ENCODE measurements at regions not wholly inside any gene's neighbourhood (a gene's known extent, or its start where the extent isn't known, plus 50 kb on each side); places are given as distances from the start of the nearest gene placed in this dataset.
A peak's percentile ranks its signal among the peaks of the same experiment; 100 is the strongest.
"Not testable (repeated sequence)": the region's sequence is repeated elsewhere in the genome, so short reads cannot be mapped to it uniquely, and the experiment has no call there.

DNA sequence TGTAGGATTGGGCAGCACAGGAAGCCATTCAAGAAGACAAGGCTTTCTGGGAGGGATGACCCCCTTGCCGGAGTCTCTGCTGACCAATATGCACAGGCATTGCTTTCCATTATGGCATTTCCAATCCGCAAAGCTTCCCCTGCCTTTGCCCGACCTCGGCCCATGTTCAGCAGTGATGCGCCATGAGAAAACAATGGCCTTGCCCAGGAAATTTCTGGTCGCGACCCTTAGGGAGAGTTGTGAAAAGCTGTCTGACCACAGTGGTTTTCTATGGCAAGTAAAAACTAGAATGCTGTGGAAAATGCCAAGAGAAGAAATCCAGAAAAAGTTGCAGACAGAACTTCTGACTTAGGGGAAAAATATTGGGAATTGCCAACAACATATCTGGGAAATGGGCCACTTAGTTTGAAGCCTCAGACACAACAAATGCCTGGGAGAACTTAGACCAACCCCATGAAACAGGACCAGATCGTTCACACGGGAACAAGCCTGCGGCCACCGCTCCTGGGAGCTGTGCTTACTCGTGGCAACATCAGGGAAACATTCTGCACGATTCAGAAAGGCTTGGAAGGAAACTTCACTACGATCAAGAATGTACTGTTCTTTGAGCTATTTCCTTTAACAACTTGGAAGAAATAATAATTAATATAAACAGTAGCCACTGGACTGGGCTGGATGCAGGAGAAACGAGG, 512.4 kb downstream of the TNS3 start:
- DNase-seq (no peak), ATAC-seq (peak; percentile 51)
- intact Hi-C loops (cut with micrococcal nuclease), result no loop called here

DNA sequence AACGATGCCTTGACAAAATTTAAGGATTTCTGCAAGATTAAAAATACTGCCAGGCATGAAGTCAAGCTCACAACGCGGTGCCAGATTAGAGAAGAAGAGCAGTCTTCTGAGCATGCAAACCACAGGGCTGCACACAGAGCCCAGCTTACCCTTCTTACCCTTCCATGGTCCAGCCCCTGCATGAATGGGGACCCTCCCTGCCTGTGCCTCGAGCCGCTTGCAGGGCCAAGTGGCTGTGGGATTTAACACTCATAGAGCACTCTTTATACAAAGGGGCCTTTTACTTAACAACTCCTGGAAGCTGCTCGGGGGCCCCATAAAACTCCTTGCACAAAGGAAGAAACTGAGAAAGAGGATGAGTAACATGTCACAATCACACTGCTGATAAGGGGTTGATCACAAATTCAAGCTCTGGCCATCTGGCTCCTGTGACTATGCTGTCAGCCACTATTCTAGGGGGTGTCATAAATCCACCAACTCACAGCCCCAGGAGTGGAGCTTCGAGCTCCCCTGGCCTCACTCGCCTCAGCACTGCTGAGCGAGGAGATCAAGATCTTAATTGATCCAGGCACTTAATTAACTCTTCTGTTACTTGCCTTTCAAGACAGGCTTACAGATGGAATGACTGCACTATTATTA, 514.8 kb downstream of the TNS3 start:
- no peak for DNase-seq
- no peak for ATAC-seq
- intact Hi-C loops (cut with micrococcal nuclease), result no loop called here

DNA sequence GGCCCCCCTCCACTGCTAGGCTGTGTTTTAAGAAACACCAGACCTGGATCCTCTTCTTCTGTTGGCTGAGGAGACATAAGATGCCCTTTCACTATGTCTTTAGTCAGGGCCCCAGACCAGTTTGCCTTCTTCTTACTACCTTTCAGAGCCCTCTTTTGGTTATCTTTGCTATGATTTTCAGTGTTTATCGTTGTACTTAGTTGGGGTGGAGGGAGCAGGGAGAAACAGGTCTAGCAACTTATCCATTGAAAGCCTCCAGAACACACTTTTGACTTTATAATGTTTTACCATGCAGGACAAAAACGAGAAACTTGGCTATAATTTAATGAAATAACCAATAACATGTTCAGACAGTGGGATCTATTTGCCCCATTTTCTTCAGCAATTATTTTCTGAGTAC, 525.2 kb downstream of the TNS3 start:
- no peak for ATAC-seq
- no peak for DNase-seq
- intact Hi-C loops (cut with micrococcal nuclease), result no loop called here

DNA sequence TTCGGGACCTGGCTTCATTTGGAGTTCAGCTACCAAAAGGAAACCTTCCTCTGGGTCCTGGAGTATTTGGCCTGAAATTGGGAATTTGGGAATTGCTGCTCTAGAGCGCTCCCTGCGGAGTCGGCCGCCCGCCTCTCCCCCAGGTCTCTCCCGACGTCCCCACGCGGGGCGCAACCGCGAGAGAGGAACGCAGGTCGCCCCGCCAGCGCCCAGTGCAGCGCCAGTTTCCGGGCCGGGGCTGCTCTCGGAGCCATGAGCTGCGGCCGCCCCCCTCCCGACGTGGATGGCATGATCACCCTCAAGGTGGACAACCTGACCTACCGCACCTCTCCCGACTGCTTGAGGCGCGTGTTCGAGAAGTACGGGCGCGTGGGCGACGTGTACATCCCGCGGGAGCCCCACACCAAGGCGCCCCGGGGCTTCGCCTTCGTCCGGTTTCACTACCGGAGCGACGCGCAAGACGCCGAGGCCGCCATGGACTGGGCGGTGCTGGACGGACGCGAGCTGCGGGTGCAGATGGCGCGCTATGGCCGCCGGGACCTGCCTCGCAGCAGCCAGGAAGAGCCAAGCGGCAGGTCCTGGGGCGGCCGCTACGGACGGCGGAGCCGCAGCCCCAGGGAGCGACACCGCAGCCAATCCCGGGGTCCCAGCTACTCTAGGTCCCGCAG, 529.2 kb downstream of the TNS3 start:
- intact Hi-C loops (cut with micrococcal nuclease); DNase-seq: not testable (repeated sequence)
- ATAC-seq, result peak; percentile 57

DNA sequence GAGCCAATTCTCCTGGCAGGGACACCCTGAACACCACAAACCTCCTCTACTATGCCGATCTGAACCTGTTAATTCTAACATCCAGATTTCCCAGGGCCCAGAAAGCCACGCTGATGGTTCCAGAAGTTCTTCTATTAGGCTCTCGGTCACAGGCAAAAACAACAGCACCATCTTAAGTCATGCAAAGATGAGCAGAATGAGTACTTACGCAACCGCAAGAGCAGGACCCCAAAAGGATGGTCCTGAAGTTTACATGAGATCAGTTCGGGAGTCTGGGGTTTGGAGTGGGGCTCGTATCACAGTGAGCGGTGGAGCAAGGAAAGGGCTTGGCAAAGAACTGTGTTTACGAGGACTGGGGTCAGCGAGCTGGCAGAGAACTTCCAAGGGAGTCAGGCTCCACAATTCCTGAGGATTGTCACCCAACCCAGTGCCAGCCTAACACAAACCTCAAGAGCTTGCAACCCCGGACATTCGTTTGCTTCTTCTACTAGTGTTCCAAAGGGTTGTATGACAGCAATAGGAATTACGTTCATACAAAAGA, 532.6 kb downstream of the TNS3 start:
- no peak for DNase-seq
- intact Hi-C loops (cut with micrococcal nuclease), result no loop called here
- no peak for ATAC-seq

DNA sequence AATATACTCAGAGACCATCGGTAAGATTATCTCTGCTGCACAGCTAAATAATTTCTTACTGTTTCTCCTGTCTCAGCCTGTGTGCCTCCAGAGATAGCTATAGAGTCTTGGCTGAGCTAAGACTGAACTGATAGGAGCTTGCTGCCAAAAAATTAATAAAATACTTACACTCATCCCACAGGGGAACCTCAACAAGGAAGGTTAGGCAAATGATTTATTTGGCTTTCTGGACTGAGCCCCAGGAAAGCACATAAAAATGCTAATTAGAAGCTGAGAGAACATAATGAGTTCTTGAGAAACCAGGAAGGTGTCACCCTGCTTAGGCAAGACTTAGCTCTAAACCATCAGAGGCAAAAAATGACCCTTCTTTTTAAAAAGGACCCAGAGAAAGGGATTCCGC, 534.5 kb downstream of the TNS3 start:
- intact Hi-C loops (cut with micrococcal nuclease), result no loop called here
- DNase-seq, result no peak
- peak; percentile 53 for ATAC-seq

DNA sequence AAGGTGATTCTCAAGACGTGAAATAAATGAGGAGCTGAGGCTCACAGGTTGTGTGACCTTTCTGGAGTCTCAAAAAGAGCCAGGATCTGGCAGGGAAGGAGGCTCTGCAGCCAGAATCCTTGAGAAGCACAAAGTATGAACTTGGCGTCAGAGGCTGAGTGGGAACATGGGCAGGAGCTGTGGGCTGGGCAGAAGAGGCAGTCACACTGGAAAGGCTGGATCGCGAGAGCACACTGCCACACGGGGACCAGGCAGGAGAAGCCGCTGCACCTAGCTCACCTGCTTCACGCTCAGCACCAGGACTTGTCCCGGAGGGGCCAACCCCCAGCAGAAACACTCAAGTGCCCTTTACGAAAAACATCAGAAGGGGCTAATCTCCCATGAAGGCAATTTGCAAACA, 535.0 kb downstream of the TNS3 start:
- intact Hi-C loops (cut with micrococcal nuclease), result no loop called here
- ATAC-seq, result no peak
- no peak for DNase-seq

DNA sequence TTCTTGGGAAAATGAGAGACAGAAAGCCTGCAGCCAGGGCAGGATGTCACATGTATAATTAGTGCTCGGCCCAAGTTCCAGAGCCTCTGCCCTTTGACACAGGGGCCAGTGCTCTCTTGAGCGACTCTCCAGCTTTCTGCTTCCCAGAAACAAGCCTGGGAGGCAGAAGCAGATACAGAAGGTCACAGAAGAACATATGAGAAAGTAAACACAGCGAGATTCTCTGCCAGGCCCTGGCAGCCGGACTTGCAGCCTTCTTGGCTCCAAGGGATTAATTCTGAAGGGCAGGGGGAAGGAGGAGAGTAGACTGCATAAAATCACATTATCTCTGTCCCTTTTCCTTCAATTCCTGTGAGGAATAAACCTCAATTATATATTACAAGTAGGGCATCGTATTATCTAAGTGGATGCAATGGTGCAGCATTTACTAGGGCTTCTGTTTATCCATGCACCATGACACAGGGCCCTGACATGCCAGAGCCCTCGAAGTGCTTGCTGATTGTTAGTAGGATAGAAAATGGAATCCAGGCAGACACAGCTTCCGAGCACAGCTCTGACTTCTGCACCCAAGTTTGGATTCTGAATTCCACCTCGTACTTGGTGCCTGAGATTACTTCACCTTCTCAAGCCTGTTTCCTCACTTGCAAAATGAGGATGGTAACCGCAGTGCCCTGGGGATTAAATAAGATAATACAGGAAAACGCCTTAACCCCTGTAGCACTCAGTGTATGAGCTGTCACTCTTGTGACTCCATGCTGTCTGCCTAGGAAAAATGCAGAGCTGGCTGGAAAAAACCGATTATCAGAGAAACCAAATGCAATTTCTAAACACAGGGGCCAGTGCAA, 536.5 kb downstream of the TNS3 start:
- ATAC-seq (peak; percentile 86), DNase-seq (peak; percentile 75)
- intact Hi-C loops (cut with micrococcal nuclease), result no loop called here

DNA sequence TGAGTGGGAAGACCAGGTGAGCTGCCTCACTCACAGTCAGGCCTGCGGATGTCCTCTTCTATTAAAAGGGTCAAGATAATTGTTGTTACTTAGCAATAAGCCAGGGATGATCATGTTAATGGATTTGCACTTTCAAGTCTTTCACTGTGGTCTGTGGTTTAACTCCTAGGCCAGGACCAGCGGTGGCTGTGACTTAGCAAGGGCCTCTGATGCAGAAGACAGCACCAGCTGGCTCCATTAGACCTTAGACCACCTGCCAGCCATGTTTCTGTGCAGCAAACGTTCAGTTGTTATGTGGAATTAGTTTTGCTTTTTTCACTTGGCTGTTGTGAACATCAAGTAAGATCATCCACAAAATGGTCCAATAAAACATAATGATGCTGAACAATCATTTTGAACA, 537.3 kb downstream of the TNS3 start:
- ATAC-seq (no peak), DNase-seq (no peak)
- intact Hi-C loops (cut with micrococcal nuclease), result no loop called here

DNA sequence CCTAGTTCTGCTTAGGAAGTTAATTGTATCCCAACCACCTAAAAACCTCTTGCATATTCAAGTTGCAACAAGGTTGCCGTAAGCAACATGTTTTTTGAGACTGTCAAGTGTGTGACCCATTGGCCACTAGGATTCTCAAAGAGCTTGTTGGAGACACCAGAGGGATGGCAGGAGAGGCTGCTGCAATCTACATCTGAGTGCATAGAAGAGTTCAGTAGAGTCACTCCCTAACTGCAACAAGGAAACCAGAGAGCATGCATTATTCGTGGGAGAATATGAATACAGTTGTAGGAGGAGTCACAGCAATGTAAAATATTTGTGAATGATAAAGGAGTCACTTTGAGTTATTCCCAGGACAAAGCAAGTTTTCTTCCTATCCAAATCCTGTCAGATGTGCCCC, 538.6 kb downstream of the TNS3 start:
- DNase-seq (no peak), ATAC-seq (no peak)
- intact Hi-C loops (cut with micrococcal nuclease), result no loop called here

DNA sequence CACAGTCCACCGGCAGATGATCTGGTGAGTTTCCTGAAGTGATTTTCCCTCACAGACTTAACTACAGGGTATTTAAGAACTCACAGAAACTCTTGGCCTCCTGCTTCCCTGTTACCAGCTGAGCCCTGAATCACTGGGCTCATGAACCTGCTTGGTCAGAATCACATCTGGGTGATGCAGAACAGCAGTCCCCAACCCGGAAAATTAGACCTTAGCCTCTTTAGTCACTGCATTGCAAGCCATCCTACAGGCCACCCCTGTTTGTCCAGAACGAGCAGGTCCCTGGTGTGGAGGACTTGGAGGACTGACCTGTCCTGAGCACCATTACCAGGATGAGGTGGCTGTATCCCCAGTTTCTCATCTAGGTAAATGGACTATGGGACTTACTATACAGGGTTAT, 539.2 kb downstream of the TNS3 start:
- DNase-seq, result no peak
- intact Hi-C loops (cut with micrococcal nuclease), result no loop called here
- ATAC-seq, result no peak

DNA sequence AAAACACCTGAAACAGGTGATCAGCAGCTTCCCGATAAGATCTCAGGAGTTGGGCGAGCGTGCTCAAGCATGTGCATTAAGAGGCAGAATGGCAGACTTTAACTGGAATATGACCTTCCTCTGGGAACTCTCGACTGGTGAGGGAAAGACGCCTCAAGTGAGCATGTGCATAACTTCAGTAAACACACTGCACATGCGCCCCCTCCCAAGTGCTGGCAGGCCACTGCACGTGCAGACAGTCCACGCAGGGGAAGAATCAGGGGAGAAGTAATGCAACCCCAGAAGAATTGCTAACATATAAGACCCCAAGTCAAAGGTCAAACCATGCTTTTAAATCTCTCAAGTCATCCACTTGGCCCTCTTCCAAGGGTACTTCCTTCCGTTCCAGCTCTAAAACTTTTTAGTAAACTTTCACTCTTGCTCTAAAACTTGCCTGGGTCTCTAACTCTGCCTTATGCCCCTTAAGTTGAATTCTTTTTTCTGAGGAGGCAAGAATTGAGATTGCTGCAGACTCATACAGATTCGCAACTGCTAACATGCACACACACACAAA, 541.0 kb downstream of the TNS3 start:
- intact Hi-C loops (cut with micrococcal nuclease), result no loop called here
- DNase-seq (no peak), ATAC-seq (no peak)

DNA sequence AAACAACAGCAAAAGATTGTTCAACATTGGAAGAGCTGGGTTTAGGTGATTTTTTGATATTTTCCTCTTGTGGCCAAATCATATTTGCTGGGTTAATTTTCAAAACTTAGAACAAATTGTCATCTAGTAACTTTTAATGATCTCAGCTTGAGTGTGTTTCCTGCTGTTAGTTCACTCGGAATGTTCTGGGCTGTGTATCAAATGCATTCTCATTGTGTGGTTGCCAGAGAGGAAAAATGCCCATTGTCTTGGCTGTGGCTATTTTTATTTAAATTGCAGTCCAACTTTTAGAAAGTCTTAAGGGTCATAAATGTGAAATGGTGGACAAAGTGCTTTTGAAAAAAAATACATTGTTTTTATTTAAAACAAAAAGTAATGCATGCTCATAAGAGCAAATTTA, 542.0 kb downstream of the TNS3 start:
- intact Hi-C loops (cut with micrococcal nuclease), result no loop called here
- ATAC-seq (peak; percentile 87), DNase-seq (no peak)

DNA sequence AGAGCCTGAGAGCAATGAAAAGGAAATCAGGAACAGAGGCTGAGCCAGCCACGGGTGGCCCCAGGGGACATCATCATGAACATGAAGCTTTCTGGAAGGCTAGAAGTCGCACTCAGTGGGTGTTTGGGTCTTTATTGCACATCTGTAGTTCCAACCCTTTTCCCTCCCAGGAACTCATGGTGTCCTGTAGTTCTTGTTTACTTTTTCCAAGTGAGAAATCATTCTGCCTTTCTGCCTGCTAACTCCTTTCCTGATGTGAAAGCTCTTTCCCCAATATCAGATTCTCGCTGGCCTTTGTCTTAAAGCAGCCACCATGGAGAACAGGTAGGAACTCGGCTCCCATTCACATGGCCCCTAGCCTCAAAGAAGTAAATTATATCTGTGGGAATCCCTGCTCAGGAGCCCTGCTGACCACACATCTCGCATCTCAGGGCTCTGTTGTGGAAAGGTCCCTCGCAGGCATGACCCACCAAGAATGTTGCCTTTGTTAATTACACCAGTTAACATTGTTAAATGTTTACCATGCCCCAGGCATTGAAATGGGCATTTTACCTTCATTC, 542.7 kb downstream of the TNS3 start:
- intact Hi-C loops (cut with micrococcal nuclease), result no loop called here
- DNase-seq, result peak; percentile 51
- ATAC-seq, result peak; percentile 54

DNA sequence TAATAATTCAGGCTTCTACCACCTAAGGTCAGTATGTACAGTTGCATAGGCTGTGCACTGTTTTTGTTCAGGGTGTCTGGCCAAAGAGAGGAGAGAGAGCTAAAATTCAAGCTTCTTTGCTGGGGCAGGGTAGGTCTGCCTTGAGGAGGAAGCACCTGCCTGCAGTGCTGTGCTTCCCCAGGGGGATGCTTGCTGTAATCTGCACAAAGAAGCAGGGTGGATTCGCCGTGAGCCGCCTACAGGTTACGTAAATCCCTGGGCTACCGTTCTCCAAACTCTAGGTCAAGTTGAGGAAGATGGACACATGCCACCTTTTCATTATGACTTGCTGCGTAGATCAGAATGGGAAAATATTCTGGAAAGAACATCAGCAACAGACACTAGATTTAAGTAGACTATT, 543.3 kb downstream of the TNS3 start:
- ATAC-seq, result peak; percentile 22
- intact Hi-C loops (cut with micrococcal nuclease), result no loop called here
- no peak for DNase-seq

DNA sequence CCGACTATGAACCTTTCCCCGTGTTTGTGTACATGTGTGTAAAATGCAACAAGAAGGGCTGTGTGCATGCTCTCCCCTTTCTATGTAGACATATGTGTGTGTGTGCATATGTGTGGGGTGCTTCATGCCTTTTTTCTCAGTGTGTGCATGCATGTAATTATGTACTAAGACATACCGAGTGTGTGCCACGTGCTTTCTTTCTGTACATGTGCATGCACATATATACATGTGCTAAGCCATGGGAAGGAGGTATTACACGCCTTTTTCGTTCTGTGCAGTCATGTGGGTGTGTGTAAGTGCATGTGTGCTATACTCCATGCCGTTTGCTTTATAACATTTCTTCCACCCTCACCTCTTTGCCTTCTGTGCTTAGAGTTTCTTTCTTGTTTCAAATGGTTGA, 544.3 kb downstream of the TNS3 start:
- ATAC-seq (no peak), DNase-seq (no peak)
- intact Hi-C loops (cut with micrococcal nuclease), result no loop called here

DNA sequence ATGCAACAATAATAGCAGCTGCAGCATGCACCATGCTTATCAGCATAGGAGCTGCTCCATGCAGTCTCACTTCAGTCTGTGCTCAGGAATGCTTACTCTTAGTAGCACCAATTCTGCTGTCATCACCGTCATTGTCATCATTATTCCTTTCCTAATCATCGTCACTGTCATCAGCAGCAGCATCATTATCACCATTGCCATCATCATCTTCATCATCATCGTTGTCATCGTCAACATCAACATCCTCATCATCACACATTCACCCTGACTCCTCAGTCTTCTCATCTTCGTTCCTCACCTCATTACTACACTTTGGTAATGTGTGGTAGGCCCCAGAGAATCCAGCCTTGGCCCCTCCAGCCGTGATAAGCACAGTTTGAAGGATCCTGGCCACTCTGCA, 545.0 kb downstream of the TNS3 start:
- no peak for ATAC-seq
- intact Hi-C loops (cut with micrococcal nuclease), result no loop called here
- DNase-seq, result no peak

DNA sequence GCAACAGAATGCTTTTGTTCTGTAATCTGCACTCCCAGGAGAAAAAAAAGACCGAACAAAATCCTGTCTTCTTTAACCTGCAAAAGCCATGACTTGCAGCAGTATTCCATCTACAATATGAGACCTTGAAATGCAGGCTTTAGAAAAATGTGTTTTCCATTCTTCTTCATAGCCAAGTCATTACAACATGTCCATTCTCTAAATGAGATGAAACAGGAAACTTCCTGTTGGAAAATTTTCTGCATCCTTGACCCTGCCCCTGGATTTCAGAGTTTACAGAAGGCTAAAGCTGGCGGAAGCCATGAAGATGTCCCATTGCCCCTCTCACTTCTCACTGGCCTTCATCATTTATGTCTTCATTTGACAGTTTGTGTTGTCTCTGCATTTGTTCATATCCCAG, 546.4 kb downstream of the TNS3 start:
- intact Hi-C loops (cut with micrococcal nuclease), result no loop called here
- DNase-seq (no peak), ATAC-seq (no peak)

DNA sequence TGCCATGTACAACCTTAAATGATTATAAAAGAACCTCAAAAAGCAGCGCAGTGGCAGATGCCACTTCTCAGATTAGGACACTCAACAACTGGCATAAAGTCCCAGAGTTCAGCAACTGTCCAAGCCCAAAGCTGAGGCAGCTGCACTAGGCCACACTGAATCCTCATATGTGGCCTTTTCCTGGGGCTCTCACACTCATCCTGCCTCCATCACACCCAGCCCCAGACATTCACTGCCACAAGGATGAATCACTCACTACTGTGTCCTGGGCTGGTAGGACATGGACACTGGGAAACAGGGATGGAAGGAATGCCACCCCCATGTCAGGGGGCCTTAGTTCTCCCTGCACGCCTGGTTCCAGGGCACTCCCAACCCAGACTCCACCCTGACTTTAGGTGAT, 547.7 kb downstream of the TNS3 start:
- intact Hi-C loops (cut with micrococcal nuclease), result no loop called here
- no peak for DNase-seq
- ATAC-seq, result no peak

All from left ventricle myocardium superior (tissue), 1 donor.